GM12872 (cell line): ENCODE measurements at regions not wholly inside any gene's neighbourhood (a gene's known extent, or its start where the extent isn't known, plus 50 kb on each side); places are given as distances from the start of the nearest gene placed in this dataset.

Experiments used
- TF ChIP-seq, protein P1 (sequence below): IDR thresholded peaks from 3 replicates; pipeline ENCODE4 v1.5.1; 2011; ENCODE audit warnings: low read depth, mild to moderate bottlenecking, low read length, moderate library complexity; ENCODE audit not compliant: insufficient read depth

DNA sequence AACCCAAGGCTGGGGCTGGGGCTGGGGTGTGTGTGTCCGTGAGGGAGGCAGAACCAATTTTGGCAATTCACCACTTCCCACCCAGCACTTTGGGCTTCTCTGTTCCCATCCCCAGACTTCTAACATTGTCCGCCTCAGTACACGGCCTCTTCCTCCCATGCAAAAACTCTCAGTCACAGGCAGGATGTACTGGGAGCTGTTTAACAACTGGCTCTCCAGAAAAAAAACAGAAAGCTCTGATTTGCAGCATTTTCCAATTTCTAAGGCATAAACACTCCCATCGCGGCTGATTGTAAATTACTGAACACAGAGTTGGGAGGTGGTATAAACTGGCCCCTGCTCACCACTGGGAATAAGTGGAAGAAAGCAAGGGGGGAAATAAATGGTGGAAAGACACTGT, 73.1 kb upstream of the MAP4K3 start:
- TF ChIP-seq, protein P1, sequence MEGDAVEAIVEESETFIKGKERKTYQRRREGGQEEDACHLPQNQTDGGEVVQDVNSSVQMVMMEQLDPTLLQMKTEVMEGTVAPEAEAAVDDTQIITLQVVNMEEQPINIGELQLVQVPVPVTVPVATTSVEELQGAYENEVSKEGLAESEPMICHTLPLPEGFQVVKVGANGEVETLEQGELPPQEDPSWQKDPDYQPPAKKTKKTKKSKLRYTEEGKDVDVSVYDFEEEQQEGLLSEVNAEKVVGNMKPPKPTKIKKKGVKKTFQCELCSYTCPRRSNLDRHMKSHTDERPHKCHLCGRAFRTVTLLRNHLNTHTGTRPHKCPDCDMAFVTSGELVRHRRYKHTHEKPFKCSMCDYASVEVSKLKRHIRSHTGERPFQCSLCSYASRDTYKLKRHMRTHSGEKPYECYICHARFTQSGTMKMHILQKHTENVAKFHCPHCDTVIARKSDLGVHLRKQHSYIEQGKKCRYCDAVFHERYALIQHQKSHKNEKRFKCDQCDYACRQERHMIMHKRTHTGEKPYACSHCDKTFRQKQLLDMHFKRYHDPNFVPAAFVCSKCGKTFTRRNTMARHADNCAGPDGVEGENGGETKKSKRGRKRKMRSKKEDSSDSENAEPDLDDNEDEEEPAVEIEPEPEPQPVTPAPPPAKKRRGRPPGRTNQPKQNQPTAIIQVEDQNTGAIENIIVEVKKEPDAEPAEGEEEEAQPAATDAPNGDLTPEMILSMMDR: no peak

DNA sequence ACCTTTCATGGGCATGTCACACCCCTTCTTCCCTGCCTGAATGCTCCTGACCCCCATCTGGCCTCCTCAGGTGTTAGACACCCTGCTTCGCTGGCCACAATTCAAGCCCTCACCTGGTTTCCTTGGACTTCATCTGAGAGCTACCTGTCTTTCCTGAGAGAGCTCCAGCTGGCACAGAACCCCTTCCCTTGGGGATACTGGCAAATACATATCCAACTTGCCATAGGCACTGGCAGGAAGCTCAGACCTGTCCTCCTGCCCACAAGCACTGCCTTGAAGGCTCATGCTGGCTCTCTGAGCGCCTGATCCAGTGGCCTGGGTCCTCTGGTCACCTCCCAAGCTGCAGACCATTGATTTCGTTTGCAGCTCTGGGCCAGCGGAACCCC, 74.1 kb upstream of the MAP4K3 start:
- TF ChIP-seq, protein P1: no peak

DNA sequence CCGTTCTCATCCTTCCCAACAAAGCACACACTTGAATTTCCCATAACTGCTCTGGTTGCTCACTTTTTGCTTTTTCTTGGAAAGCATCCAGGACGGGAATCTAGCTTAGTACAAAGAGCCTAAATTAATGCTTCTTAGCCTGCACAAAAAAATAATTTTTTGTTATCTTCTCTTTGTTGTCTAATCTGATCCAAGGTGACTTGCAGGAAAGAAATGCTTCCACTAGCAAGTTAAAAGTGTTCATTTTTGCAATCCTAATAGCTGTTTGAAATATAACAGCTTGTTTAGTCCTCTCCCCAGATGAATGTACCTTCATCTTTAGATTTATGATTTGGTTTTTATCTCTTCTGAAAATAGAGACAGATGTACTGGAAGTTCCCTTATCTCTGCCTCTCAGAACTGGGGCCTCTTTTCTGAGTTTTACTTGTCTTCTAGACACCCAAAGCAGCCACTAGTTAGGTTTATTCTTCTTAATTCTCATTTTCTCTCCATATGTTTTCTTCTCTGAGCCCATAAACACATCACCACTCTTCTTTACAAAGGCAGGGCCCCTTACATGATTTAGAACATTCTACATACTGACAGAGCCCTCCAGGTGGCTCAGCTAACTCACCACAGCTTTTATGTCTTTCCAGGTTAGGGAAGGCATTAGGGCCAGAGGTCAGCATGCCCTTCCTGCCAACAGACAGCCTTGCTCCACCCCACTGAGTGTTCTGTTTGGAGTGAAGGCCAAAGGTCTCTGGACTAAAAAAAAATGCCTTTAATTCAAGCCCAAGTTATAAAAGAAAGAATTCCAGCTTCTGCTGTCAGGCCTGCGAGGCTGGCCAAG, 74.7 kb upstream of the MAP4K3 start:
- TF ChIP-seq, protein P1: no peak

- TF ChIP-seq, protein P1: no peak
These were observed 75.4 kb upstream of the MAP4K3 start for GRCh38 chr2:39512434-39512935.

DNA sequence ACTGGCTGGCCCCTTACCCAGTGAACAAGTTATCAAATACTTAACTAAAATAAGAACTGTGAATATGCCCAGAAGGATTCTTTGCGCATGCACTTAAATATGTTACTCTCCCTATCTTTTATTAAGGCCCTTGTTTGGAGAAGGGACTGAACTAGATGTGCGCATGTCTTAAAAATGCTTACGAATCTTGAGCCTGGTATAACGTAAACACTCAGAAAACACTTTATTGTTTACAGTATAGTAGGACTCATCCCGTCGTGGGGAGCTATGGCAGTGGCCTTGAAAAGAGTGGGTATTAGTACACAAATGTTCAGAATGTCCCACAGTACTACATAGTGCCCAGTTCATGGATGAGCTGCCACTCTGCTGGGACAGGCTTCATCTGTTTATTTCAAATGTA, 75.9 kb upstream of the MAP4K3 start:
- TF ChIP-seq, protein P1: no peak

- TF ChIP-seq, protein P1: peak; percentile 66
These were observed 76.6 kb upstream of the MAP4K3 start for GRCh38 chr2:39513641-39514094.

- TF ChIP-seq, protein P1: no peak
These were observed 77.7 kb upstream of the MAP4K3 start for GRCh38 chr2:39514825-39515224.
